HG03558 (cell line): ENCODE measurements at regions not wholly inside any gene's neighbourhood (a gene's known extent, or its start where the extent isn't known, plus 50 kb on each side); places are given as distances from the start of the nearest gene placed in this dataset.
"Not testable (repeated sequence)": the region's sequence is repeated elsewhere in the genome, so short reads cannot be mapped to it uniquely, and the experiment has no call there.

Experiments
- ATAC-seq: cut with Tn5 transposase; IDR thresholded peaks from one replicate; pipeline ENCODE4 v1.9.1; 2021; ENCODE audit warnings: moderate number of reproducible peaks; ENCODE audit not compliant: unreplicated experiment; ENCODE audit errors: extremely low read depth

GRCh38 chr15:96622714-96623113, 292.2 kb downstream of the NR2F2 start:
- no peak for ATAC-seq

- no peak for ATAC-seq
These were observed 294.8 kb downstream of the NR2F2 start for GRCh38 chr15:96625256-96625655.

GRCh38 chr15:96627031-96627568, 296.6 kb downstream of the NR2F2 start:
- ATAC-seq, result no peak

GRCh38 chr15:96629511-96629910, 299.0 kb downstream of the NR2F2 start:
- no peak for ATAC-seq

GRCh38 chr15:96638793-96639192, 308.3 kb downstream of the NR2F2 start:
- no peak for ATAC-seq

GRCh38 chr15:96645796-96646195, 315.3 kb downstream of the NR2F2 start:
- ATAC-seq, result no peak

- no peak for ATAC-seq
These were observed 318.4 kb downstream of the NR2F2 start for GRCh38 chr15:96648866-96649265.

- no peak for ATAC-seq
These were observed 326.6 kb downstream of the NR2F2 start for GRCh38 chr15:96657096-96657495.

- not testable (repeated sequence) for ATAC-seq
These were observed 336.5 kb downstream of the NR2F2 start for GRCh38 chr15:96666979-96667378.

- ATAC-seq, result no peak
These were observed 339.9 kb downstream of the NR2F2 start for GRCh38 chr15:96670389-96670788.

- no peak for ATAC-seq
These were observed 342.1 kb downstream of the NR2F2 start for GRCh38 chr15:96672629-96673028.

GRCh38 chr15:96678386-96678785, 347.9 kb downstream of the NR2F2 start:
- ATAC-seq, result no peak

GRCh38 chr15:96687388-96688107, 357.0 kb downstream of the NR2F2 start:
- no peak for ATAC-seq

- ATAC-seq, result no peak
These were observed 360.2 kb downstream of the NR2F2 start for GRCh38 chr15:96690733-96691132.

- ATAC-seq, result no peak
These were observed 362.3 kb downstream of the NR2F2 start for GRCh38 chr15:96692826-96693225.

GRCh38 chr15:96693515-96693914, 363.0 kb downstream of the NR2F2 start:
- no peak for ATAC-seq

GRCh38 chr15:96693990-96694517, 363.6 kb downstream of the NR2F2 start:
- ATAC-seq, result no peak

- no peak for ATAC-seq
These were observed 364.9 kb downstream of the NR2F2 start for GRCh38 chr15:96695426-96695825.

- no peak for ATAC-seq
These were observed 369.4 kb downstream of the NR2F2 start for GRCh38 chr15:96699871-96700401.

- no peak for ATAC-seq
These were observed 370.1 kb downstream of the NR2F2 start for GRCh38 chr15:96700555-96700954.

- no peak for ATAC-seq
These were observed 370.9 kb downstream of the NR2F2 start for GRCh38 chr15:96701443-96701842.

GRCh38 chr15:96701877-96702276, 371.4 kb downstream of the NR2F2 start:
- no peak for ATAC-seq
